Common myeloid progenitor, CD34-positive (primary cell): ENCODE measurements at regions not wholly inside any gene's neighbourhood (a gene's known extent, or its start where the extent isn't known, plus 50 kb on each side); places are given as distances from the start of the nearest gene placed in this dataset.
A peak's percentile ranks its signal among the peaks of the same experiment; 100 is the strongest.

Experiments used
- CTCF ChIA-PET: fragments of 350-600 bp; sonication (Branson Sonifier 250); formaldehyde crosslinking; loops from one replicate; lab custom pipeline; 2021; ENCODE audit warnings: antibody characterized with exemption; lab: Charles Lee
- POLR2A ChIA-PET: fragments of 350-600 bp; sonication (Branson Sonifier 250); formaldehyde crosslinking; loops from one replicate; lab custom pipeline; 2021; ENCODE audit warnings: antibody characterized with exemption; lab: Charles Lee
- DNase-seq, 3 donors: peaks; one replicate each; pipeline versions ENCODE4 v3.0.0 to v3.0.0-alpha.2; 2013
- H3K27ac ChIP-seq, 2 experiments: 1 replicate in 1 of 2; 2 replicates in 1 of 2; pipeline ENCODE4 v1.7.0; 2013; ENCODE audit warnings: inconsistent platforms in 2 of 2, low read length in 2 of 2, mild to moderate bottlenecking in 2 of 2, low read depth in 1 of 2, moderate library complexity in 1 of 2; ENCODE audit not compliant: severe bottlenecking in 2 of 2, insufficient read depth in 1 of 2, poor library complexity in 1 of 2
- H3K27me3 ChIP-seq, 5 experiments: replicated peaks in 2 of 5; 1 replicate in 3 of 5; 2 replicates in 2 of 5; pipeline versions ENCODE4 v1.6.1 to v1.7.0; 2013; ENCODE audit warnings: low read length in 4 of 5, mild to moderate bottlenecking in 2 of 5, moderate library complexity in 2 of 5, inconsistent platforms in 1 of 5; ENCODE audit not compliant: insufficient read depth in 5 of 5, control insufficient read depth in 4 of 5
- H3K36me3 ChIP-seq, 4 experiments: 1 replicate in 2 of 4; 2 replicates in 2 of 4; pipeline versions ENCODE4 v1.6.1 to v1.7.0; 2013; ENCODE audit warnings: low read length in 3 of 4, control low read depth in 1 of 4, mild to moderate bottlenecking in 1 of 4; ENCODE audit not compliant: control insufficient read depth in 4 of 4, insufficient read depth in 4 of 4
- H3K4me1 ChIP-seq, 4 experiments: 1 replicate in 3 of 4; 2 replicates in 1 of 4; pipeline versions ENCODE4 v1.6.1 to v1.7.1; 2013; ENCODE audit warnings: low read length in 3 of 4, mild to moderate bottlenecking in 3 of 4, control low read depth in 1 of 4, inconsistent platforms in 1 of 4, moderate library complexity in 1 of 4; ENCODE audit not compliant: control insufficient read depth in 4 of 4, insufficient read depth in 4 of 4; ENCODE audit errors: control extremely low read depth in 1 of 4
- H3K4me3 ChIP-seq, 7 experiments: 1 replicate in 4 of 7; 2 replicates in 3 of 7; pipeline versions ENCODE4 v1.5.1 to v1.7.0; 2013; ENCODE audit warnings: mild to moderate bottlenecking in 7 of 7, low read length in 6 of 7, moderate library complexity in 6 of 7, inconsistent platforms in 2 of 7, low read depth in 2 of 7, control low read depth in 1 of 7; ENCODE audit not compliant: insufficient read depth in 4 of 7, control insufficient read depth in 1 of 7; ENCODE audit errors: extremely low read depth in 1 of 7
- H3K9me3 ChIP-seq, 5 experiments: 1 replicate in 4 of 5; 2 replicates in 1 of 5; pipeline versions ENCODE4 v1.6.1 to v1.7.1; 2013; ENCODE audit warnings: low read length in 4 of 5, mild to moderate bottlenecking in 2 of 5, inconsistent platforms in 1 of 5, low read depth in 1 of 5, moderate library complexity in 1 of 5; ENCODE audit not compliant: control insufficient read depth in 4 of 5, insufficient read depth in 2 of 5; ENCODE audit errors: control extremely low read depth in 1 of 5
- WGBS: methylation state at CpG from one replicate; pipeline ENCODE4 v1.1.5; 2013; ENCODE audit not compliant: insufficient coverage; 5-methylcytosine and 5-hydroxymethylcytosine counted together

DNA sequence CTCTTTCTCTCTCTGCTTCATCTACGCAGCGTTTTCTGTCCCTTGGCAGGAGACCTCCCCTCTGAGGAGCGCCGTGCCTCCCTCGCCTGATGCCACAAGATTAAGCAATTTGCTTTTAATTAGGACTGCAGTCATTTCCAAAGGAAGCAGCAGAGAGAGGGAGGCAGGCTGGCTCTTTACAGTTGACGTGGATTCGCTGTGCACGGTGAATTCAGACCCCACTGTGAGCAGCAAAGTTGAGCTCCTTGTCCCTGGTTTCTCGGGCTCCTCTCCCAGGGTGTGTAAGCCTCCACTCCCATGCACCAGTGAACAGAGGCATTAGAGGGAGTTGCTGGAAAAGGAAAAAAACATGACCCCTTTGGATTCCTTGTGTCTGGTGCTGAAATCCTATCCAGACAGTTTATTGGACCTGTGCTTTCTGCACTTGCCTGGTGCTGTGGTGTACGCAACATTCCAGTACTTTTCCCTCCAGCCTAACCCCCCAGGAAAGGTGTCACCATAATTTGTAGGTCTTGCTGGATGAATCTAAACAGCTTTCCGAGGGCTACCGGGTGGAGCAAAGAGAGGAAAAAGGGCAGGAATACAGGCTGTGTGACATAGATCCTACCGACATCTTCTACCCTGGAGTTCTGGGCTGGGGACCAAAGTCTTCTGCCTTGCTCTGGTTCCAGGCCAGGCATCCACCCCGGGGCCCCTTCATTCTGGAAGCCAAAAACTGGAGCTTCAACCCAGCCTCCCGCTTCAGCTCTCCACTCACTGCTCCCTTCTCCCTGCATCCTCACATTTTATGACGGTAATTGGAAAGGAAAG lies 171.0 kb downstream of the MAF start:
- ChIA-PET POLR2A (no interaction called here), CTCF (no interaction called here)
- Histone ChIP-seq H3K27ac (no peak overlapping the region), H3K9me3 (peaks cover 0 to 1% (median 0%) of the 10 kb centered on the region in 5 experiments), H3K27me3 (peaks cover 0 to 1% (median 0%) of the 10 kb centered on the region in 5 experiments), H3K4me3 (no peak overlapping the region), H3K36me3 (no peaks in the 10 kb centered on the region), H3K4me1 (peaks cover 0 to 6% (median 2%) of the 10 kb centered on the region in 4 experiments)
- no peak for DNase-seq
- 98% methylated on average over 7 of the region's 16 CpGs for WGBS

- no peaks in the 10 kb centered on the region for H3K36me3 ChIP-seq
- H3K4me1 ChIP-seq, result peaks cover 0 to 6% (median 2%) of the 10 kb centered on the region in 4 experiments
- H3K9me3 ChIP-seq, result no peaks in the 10 kb centered on the region
- ChIA-PET CTCF (interaction anchor here (0.9 to 1.1 kb wide), 2 partner anchors 23 to 24 kb away, joined by 3 read pairs; no protein-coding TSS in a partner anchor), POLR2A (no interaction called here)
- H3K4me3 ChIP-seq, result no peak overlapping the region
- H3K27me3 ChIP-seq, result peaks cover 0 to 1% (median 0%) of the 10 kb centered on the region in 5 experiments
- H3K27ac ChIP-seq, result no peak overlapping the region
- 99% methylated on average over 6 of the region's 6 CpGs for WGBS
- DNase-seq, result no peak
Measured at GRCh38 chr16:79426663-79427062, 173.9 kb downstream of the MAF start.

GRCh38 chr16:79422064-79422463 lies 178.5 kb downstream of the MAF start:
- H3K27me3 ChIP-seq, result no peaks in the 10 kb centered on the region
- H3K4me3 ChIP-seq, result no peak overlapping the region
- H3K4me1 ChIP-seq, result peaks cover 9 to 22% (median 16%) of the 10 kb centered on the region in 4 experiments
- 94% methylated on average over 6 of the region's 7 CpGs for WGBS
- ChIA-PET POLR2A (no interaction called here), CTCF (interaction anchor here (1.0 kb wide), 1 partner anchor 10 kb away, joined by 7 read pairs; no protein-coding TSS in a partner anchor)
- DNase-seq, result no peak
- H3K36me3 ChIP-seq, result no peaks in the 10 kb centered on the region
- no peak overlapping the region for H3K27ac ChIP-seq
- H3K9me3 ChIP-seq, result no peaks in the 10 kb centered on the region

DNA sequence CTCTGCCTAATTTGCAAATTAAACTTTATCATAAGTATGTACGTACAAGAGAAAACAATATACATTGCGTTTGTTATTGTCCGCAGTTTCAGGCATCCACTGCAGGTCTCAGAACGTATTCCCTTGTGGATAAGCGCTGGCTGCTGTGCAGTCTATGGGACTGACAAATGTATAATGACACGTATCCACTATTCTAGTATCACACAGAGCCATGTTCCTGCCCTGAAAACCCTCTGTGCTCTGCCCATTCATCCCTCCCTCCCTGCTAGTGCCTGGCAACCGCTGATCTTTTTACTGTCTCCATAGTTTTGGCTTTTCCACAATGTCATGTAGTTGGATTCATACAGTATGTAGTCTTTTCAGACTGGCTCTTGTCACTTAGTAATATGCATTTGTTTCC lies 179.4 kb downstream of the MAF start:
- no peaks in the 10 kb centered on the region for H3K9me3 ChIP-seq
- no peak overlapping the region for H3K4me3 ChIP-seq
- ChIA-PET POLR2A (interaction anchor here (0.6 kb wide), 1 partner anchor 215 kb away, joined by 4 read pairs; no protein-coding TSS in a partner anchor), CTCF (interaction anchor here (1.0 kb wide), 1 partner anchor 9 kb away, joined by 7 read pairs; no protein-coding TSS in a partner anchor)
- H3K4me1 ChIP-seq, result peaks cover 14 to 30% (median 26%) of the 10 kb centered on the region in 4 experiments
- H3K36me3 ChIP-seq, result no peaks in the 10 kb centered on the region
- H3K27me3 ChIP-seq, result no peaks in the 10 kb centered on the region
- 98% methylated on average over 6 of the region's 7 CpGs for WGBS
- H3K27ac ChIP-seq, result no peak overlapping the region
- no peak for DNase-seq

GRCh38 chr16:79420493-79420892 lies 180.0 kb downstream of the MAF start:
- peaks cover 14 to 37% (median 32%) of the 10 kb centered on the region in 4 experiments for H3K4me1 ChIP-seq
- 97% methylated on average over 11 of the region's 13 CpGs for WGBS
- no peaks in the 10 kb centered on the region for H3K9me3 ChIP-seq
- ChIA-PET CTCF (no interaction called here), POLR2A (no interaction called here)
- DNase-seq, result no peak
- H3K4me3 ChIP-seq, result no peak overlapping the region
- no peak overlapping the region for H3K27ac ChIP-seq
- H3K27me3 ChIP-seq, result no peaks in the 10 kb centered on the region
- no peaks in the 10 kb centered on the region for H3K36me3 ChIP-seq

DNA sequence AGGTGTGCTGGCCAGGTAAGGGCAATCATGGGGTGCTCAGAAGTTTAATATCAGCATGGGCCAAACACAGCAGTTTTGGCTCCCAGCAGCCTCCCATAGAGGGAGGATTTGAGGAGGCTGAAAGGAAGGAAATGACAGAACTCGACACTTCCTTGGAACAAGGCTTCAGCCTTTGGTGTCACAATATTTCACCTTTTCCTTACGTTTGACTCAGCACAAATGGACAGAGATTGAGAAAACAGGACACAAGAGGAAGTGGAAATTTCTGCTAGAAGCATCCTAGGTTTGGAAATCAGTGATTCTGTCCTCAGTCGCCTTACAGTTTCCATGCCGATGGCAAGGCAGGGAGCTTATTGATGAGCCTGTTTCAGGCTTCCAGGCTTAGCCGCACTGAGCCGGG lies 181.4 kb downstream of the MAF start:
- CTCF ChIA-PET, result no interaction called here
- no peaks in the 10 kb centered on the region for H3K9me3 ChIP-seq
- H3K27me3 ChIP-seq, result no peaks in the 10 kb centered on the region
- 88% methylated on average over 4 of the region's 6 CpGs for WGBS
- H3K36me3 ChIP-seq, result no peaks in the 10 kb centered on the region
- peaks cover 14 to 39% (median 33%) of the 10 kb centered on the region in 4 experiments for H3K4me1 ChIP-seq
- no peak for DNase-seq
- no peak overlapping the region for H3K4me3 ChIP-seq
- no peak overlapping the region for H3K27ac ChIP-seq
- POLR2A ChIA-PET, result no interaction called here

- Histone ChIP-seq H3K27me3 (no peaks in the 10 kb centered on the region), H3K36me3 (no peaks in the 10 kb centered on the region), H3K27ac (no peak overlapping the region), H3K9me3 (no peaks in the 10 kb centered on the region), H3K4me1 (peaks cover 20 to 46% (median 38%) of the 10 kb centered on the region in 4 experiments), H3K4me3 (peak overlapping the region in 4 of 7 experiments; percentile 8 to 57 (median 47))
- DNase-seq, result peak; percentile 14 to 73 (median 71)
- WGBS, result 12% methylated on average over 17 of the region's 17 CpGs
- ChIA-PET POLR2A (no interaction called here), CTCF (interaction anchor here (1.5 kb wide), 1 partner anchor 18 kb away, joined by 3 read pairs; no protein-coding TSS in a partner anchor)
Measured at GRCh38 chr16:79417601-79418008, 182.9 kb downstream of the MAF start.
